Kidney epithelial cell (primary cell): ENCODE measurements at regions not wholly inside any gene's neighbourhood (a gene's known extent, or its start where the extent isn't known, plus 50 kb on each side); places are given as distances from the start of the nearest gene placed in this dataset.

Experiments
- DNase-seq: peaks from one replicate; pipeline ENCODE4 v3.0.0-alpha.2; 2010; ENCODE audit warnings: low read depth
- H3K27me3 ChIP-seq: 2 replicates; pipeline ENCODE4 v1.6.0; 2011; ENCODE audit warnings: low read length; ENCODE audit not compliant: control insufficient read depth, insufficient read depth
- H3K36me3 ChIP-seq: 2 replicates; pipeline ENCODE4 v1.5.1; 2011; ENCODE audit warnings: low read length; ENCODE audit not compliant: control insufficient read depth, insufficient read depth
- H3K4me3 ChIP-seq: 2 replicates; pipeline ENCODE4 v1.5.1; 2011; ENCODE audit warnings: low read depth, mild to moderate bottlenecking, control low read depth, low read length
- TF ChIP-seq, protein P1 (sequence below): IDR thresholded peaks from 2 replicates; pipeline ENCODE4 v1.5.1; 2011; ENCODE audit warnings: mild to moderate bottlenecking, moderate library complexity, low read length, control low read depth, inconsistent platforms; ENCODE audit not compliant: insufficient read depth, poor library complexity, severe bottlenecking

DNA sequence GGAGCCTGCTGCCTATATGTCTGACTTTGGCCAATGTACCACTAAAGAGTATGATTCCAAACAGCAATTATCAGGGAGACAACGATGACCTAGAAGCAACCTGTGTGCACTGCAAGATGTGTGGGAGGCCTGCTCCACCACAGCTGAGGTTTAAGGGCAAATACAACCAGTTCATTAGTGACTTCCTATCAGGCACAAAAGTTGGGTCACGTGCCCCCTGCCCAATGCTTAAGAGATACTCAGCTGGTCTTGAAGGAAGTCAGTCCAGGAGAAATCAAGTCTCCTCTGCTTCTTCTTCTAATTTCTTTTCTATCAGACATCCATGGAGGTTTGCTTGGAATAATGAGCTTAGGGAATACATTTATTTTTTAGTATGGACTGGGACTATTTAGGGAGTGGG lies 296.0 kb downstream of the HLX start:
- Histone ChIP-seq H3K27me3 (no peaks in the 10 kb centered on the region), H3K36me3 (no peaks in the 10 kb centered on the region), H3K4me3 (no peak overlapping the region)
- TF ChIP-seq, protein P1, sequence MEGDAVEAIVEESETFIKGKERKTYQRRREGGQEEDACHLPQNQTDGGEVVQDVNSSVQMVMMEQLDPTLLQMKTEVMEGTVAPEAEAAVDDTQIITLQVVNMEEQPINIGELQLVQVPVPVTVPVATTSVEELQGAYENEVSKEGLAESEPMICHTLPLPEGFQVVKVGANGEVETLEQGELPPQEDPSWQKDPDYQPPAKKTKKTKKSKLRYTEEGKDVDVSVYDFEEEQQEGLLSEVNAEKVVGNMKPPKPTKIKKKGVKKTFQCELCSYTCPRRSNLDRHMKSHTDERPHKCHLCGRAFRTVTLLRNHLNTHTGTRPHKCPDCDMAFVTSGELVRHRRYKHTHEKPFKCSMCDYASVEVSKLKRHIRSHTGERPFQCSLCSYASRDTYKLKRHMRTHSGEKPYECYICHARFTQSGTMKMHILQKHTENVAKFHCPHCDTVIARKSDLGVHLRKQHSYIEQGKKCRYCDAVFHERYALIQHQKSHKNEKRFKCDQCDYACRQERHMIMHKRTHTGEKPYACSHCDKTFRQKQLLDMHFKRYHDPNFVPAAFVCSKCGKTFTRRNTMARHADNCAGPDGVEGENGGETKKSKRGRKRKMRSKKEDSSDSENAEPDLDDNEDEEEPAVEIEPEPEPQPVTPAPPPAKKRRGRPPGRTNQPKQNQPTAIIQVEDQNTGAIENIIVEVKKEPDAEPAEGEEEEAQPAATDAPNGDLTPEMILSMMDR = no peak
- DNase-seq = no peak

DNA sequence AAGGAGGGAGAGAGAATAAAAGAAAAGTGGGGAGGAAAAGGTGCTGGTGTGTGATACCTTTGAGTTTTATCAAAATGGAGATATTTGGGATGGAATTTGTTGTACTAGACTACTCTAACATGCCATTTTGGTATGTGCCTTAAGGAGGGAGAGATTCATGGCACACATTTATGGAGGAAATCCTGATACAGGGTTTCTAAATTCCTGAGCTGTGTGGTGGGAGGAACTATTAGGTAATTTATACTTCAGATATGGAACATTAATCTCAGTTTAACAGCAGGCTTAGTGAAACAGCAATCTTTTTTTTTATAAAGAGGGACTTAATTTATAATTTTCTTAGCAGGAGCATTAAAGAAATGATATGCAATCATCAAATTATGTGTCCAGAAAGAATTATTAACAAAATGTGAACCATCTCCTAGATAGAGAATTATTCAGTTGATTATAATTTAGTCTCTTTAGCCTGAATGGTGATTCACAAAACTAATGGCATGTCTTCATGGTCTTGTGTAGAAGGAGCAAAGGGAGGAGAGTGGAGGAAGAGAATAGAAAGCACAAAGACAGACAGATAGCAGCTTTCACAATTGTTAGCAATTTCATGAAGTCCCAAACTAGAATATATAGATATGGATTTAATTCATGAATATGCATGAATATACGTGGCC lies 301.6 kb downstream of the HLX start:
- no peak for DNase-seq
- Histone ChIP-seq H3K27me3 (no peaks in the 10 kb centered on the region), H3K36me3 (no peaks in the 10 kb centered on the region), H3K4me3 (no peak overlapping the region)
- TF ChIP-seq, protein P1 = no peak

DNA sequence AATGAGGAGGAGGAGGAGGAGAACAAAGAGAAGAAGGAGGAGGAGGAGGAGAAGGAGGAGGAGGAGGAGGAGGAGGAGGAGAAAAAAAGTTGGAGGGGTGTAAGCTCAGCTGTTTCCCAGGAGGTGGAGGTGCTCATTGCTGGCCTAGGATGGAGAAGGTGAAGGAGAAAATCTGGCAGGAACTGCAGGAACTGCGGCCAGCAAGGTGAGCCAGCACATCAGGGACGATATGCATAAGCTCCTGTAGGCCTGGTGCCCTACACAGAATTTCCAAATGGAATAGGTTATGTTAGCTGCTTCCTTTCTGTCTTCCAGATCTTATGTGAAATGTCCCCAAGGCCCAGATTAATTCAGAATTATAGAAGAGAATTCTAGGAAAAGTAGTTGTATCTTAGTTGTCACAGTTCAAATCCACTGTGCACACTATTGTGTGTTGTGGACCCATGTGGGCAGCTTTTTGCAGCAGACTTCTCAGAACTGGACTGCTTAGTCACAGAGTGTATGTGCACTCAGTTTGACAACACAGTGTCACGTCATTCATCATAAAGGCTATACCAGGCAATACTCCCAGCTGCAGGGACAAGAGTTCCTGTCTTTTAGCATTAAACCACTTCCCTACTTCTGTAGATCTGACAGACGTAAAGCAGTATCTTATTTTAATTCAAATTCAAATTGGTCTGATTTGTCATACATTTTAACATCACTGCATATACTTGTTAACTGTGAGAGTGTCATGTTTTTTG lies 303.7 kb downstream of the HLX start:
- TF ChIP-seq, protein P1 = no peak
- no peaks in the 10 kb centered on the region for H3K36me3 ChIP-seq
- H3K4me3 ChIP-seq = no peak overlapping the region
- DNase-seq = no peak
- no peaks in the 10 kb centered on the region for H3K27me3 ChIP-seq

DNA sequence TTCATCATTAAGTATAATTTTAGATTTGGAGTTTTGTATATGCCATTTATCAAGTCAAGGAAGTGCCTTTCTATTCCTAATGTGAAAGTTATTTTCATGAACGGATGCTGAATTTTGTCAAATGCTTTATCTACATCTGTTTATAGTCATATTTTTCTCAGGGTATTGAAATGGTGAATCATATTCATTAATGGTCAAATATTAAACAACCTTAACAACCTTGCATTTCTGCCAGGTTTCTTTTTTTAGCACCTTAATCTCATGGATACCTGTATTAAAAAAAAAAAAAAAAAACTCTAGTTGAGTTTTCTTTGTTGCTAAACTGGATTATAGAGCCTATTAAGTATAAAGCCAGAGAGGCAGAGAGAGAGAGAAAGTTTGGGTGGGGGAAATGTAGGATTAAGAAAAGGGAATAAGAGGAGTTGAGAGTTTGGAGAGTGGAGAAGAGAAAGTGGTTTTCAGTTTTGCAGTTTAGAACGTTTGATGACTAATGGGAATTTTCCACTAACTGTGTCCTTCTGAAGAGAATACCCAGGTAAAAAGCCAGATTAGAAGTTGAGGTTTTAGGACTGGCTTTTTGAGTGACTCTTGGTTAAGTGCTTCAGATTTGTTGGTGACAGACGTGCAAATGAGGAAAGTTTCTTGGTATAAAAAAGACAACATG lies 305.0 kb downstream of the HLX start:
- Histone ChIP-seq H3K36me3 (no peaks in the 10 kb centered on the region), H3K27me3 (no peaks in the 10 kb centered on the region), H3K4me3 (no peak overlapping the region)
- TF ChIP-seq, protein P1 = no peak
- no peak for DNase-seq

DNA sequence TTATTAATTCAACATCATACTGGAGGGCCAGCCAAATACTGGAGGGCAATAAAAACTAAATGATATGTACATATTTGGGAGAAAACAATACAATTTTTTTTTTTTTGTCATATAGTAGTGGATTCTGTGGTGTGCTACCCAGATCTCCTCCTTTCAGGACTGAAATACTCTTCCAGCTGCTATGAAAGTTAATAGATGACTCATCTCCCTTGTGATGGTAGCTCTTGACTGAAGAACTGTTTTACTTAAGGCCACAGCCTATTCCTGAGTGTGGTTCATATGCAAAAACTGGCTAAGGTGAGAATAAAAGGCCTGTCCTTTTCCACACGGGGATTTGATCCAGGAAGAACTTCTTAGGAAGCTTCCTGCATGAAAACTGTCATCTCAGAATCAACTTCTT lies 307.9 kb downstream of the HLX start:
- Histone ChIP-seq H3K36me3 (no peaks in the 10 kb centered on the region), H3K4me3 (no peak overlapping the region), H3K27me3 (no peaks in the 10 kb centered on the region)
- no peak for DNase-seq
- TF ChIP-seq, protein P1 = no peak

DNA sequence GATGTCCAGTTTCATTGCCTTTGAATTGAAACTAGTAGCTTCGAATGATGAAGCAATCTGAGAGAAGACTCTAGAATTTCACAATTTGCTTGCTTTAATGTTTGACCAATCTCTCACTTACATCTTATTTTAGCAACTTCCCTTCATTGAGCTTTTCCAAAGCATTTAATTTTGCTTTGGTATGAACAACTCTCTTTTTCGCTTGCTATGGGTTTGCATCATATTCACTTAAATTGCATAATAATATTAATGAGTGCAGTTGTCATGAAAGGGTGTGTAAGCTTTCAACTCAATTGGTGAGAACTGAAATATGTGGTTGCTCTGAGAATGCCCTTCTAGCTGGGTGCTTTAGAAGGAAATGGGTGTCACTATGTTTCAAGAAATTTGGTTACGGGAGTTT lies 309.2 kb downstream of the HLX start:
- Histone ChIP-seq H3K27me3 (no peaks in the 10 kb centered on the region), H3K36me3 (no peaks in the 10 kb centered on the region), H3K4me3 (no peak overlapping the region)
- no peak for DNase-seq
- TF ChIP-seq, protein P1 = no peak
